B cell (primary cell): ENCODE measurements at regions not wholly inside any gene's neighbourhood (a gene's known extent, or its start where the extent isn't known, plus 50 kb on each side); places are given as distances from the start of the nearest gene placed in this dataset.

Source experiments
- ATAC-seq: fragments of 200-7000 bp; cut with Tn5 transposase; one replicate; pipeline ENCODE4 v1.10.0; 2021; ENCODE audit warnings: low read depth, mild to moderate bottlenecking, moderate number of reproducible peaks, moderate library complexity
- CTCF ChIA-PET: fragments of 350-600 bp; sonication (Branson Sonifier 250); formaldehyde crosslinking; loops from one replicate; lab custom pipeline; 2021; ENCODE audit warnings: antibody characterized with exemption, inconsistent platforms; lab: Charles Lee
- POLR2A ChIA-PET: fragments of 350-600 bp; sonication (Branson Sonifier 250); formaldehyde crosslinking; loops from one replicate; lab custom pipeline; 2021; ENCODE audit warnings: antibody characterized with exemption; lab: Charles Lee
- DNase-seq: peaks from one replicate; pipeline ENCODE4 v3.0.0; 2013
- H2AFZ ChIP-seq: 2 replicates; pipeline ENCODE4 v1.6.1; 2012; ENCODE audit warnings: mild to moderate bottlenecking, low read depth, low read length; ENCODE audit not compliant: insufficient read depth, poor library complexity, severe bottlenecking
- H3K27ac ChIP-seq, 2 donors: 1 replicate in 1 of 2; 2 replicates in 1 of 2; pipeline ENCODE4 v1.5.1; 2012 to 2013; ENCODE audit warnings: low read length in 2 of 2, mild to moderate bottlenecking in 2 of 2, moderate library complexity in 1 of 2
- H3K27me3 ChIP-seq, 4 experiments: fragments of 200-600 bp in 1 of 4; sonication (generic) in 1 of 4; replicated peaks in 1 of 4; 1 replicate in 2 of 4; 2 replicates in 2 of 4; pipeline versions ENCODE4 v1.6.1 to v1.7.0; 2013 to 2016; ENCODE audit warnings: low read length in 3 of 4, mild to moderate bottlenecking in 2 of 4, mixed read lengths in 1 of 4, moderate library complexity in 1 of 4; ENCODE audit not compliant: insufficient read depth in 4 of 4, control insufficient read depth in 3 of 4; ENCODE audit errors: control extremely low read depth in 1 of 4
- H3K36me3 ChIP-seq, 2 experiments: replicated peaks in 1 of 2; 1 replicate in 1 of 2; 2 replicates in 1 of 2; pipeline versions ENCODE4 v1.6.1 to v1.7.1; 2013; ENCODE audit warnings: low read length in 1 of 2; ENCODE audit not compliant: insufficient read depth in 2 of 2, control insufficient read depth in 1 of 2; ENCODE audit errors: control extremely low read depth in 1 of 2, extremely low read depth in 1 of 2
- H3K4me1 ChIP-seq, 2 donors: fragments of 200-600 bp in 1 of 2; sonication (generic) in 1 of 2; 1 replicate in 1 of 2; 2 replicates in 1 of 2; pipeline versions ENCODE4 v1.5.1 to v1.6.1; 2013 to 2017; ENCODE audit warnings: low read length in 2 of 2; ENCODE audit not compliant: control insufficient read depth in 2 of 2, insufficient read depth in 2 of 2
- H3K4me2 ChIP-seq: replicated peaks from 2 replicates; pipeline ENCODE3; 2012; ENCODE audit warnings: mild to moderate bottlenecking, low read depth, low read length; ENCODE audit not compliant: poor library complexity, severe bottlenecking
- H3K4me3 ChIP-seq, 5 experiments: fragments of 200-600 bp in 1 of 5; sonication (generic) in 1 of 5; 1 replicate in 3 of 5; 2 replicates in 2 of 5; pipeline versions ENCODE4 v1.5.1 to v1.7.0; 2011 to 2016; ENCODE audit warnings: low read length in 4 of 5, mild to moderate bottlenecking in 4 of 5, low read depth in 2 of 5, control low read depth in 1 of 5, moderate library complexity in 1 of 5; ENCODE audit not compliant: insufficient read depth in 1 of 5; ENCODE audit errors: control extremely low read depth in 1 of 5, extremely low read depth in 1 of 5
- H3K79me2 ChIP-seq: fragments of 200-600 bp; sonication (generic); one replicate; pipeline ENCODE4 v1.6.0; 2016; ENCODE audit warnings: low read length; ENCODE audit not compliant: control insufficient read depth, insufficient read depth
- H3K9ac ChIP-seq: fragments of 200-600 bp; sonication (generic); 2 replicates; pipeline ENCODE4 v1.6.1; 2017; ENCODE audit warnings: mild to moderate bottlenecking, low read length, moderate library complexity
- H3K9me3 ChIP-seq, 3 donors: one replicate each; pipeline versions ENCODE4 v1.6.1 to v1.7.1; 2013; ENCODE audit warnings: low read length in 2 of 3; ENCODE audit not compliant: control insufficient read depth in 2 of 3, insufficient read depth in 1 of 3; ENCODE audit errors: control extremely low read depth in 1 of 3
- H4K20me1 ChIP-seq: 2 replicates; pipeline ENCODE4 v1.6.0; 2012; ENCODE audit warnings: mild to moderate bottlenecking, low read length; ENCODE audit not compliant: insufficient read depth, control insufficient read depth, poor library complexity, severe bottlenecking
- H3K27ac Mint-ChIP-seq: one replicate; pipeline ENCODE4 v1.8.0; 2021; ENCODE audit warnings: mixed read lengths
- H3K27me3 Mint-ChIP-seq: one replicate; pipeline ENCODE4 v1.8.0; 2021; ENCODE audit warnings: mixed read lengths
- H3K4me1 Mint-ChIP-seq: one replicate; pipeline ENCODE4 v1.8.0; 2021; ENCODE audit warnings: mixed read lengths
- H3K4me3 Mint-ChIP-seq: one replicate; pipeline ENCODE4 v1.8.0; 2021; ENCODE audit warnings: mixed read lengths
- H3K9me3 Mint-ChIP-seq: one replicate; pipeline ENCODE4 v1.8.0; 2022; ENCODE audit warnings: mixed read lengths; ENCODE audit not compliant: insufficient read depth
- CTCF ChIP-seq: fragments of 200-600 bp; IDR thresholded peaks from one replicate; pipeline ENCODE4 v1.8.0; 2022; ENCODE audit warnings: antibody characterized with exemption, mild to moderate bottlenecking
- EZH2 ChIP-seq: IDR thresholded peaks from 2 replicates; pipeline ENCODE4 v1.6.1; 2012; ENCODE audit warnings: borderline replicate concordance, low read depth, mild to moderate bottlenecking, moderate library complexity, low read length; ENCODE audit not compliant: insufficient read depth, poor library complexity, severe bottlenecking
- WGBS: methylation state at CpG from one replicate; pipeline ENCODE4 v1.1.5; 2013; ENCODE audit warnings: missing lambda C conversion rate; ENCODE audit not compliant: insufficient coverage; 5-methylcytosine and 5-hydroxymethylcytosine counted together
- intact Hi-C: fragments of 100-400 bp; cut with micrococcal nuclease; formaldehyde crosslinking; loops from one replicate; pipeline ENCODE4 v1.10.0; 2022

- intact Hi-C loops = no loop called here
- TF ChIP-seq EZH2 = no peak
- TF ChIP-seq CTCF = no peak
- no peak overlapping the region for H3K27ac Mint-ChIP-seq
- no peak for ATAC-seq
- Histone ChIP-seq H3K4me3 (no peak overlapping the region), H3K27me3 (no peaks in the 10 kb centered on the region), H3K79me2 (no peaks in the 10 kb centered on the region), H3K4me1 (no peaks in the 10 kb centered on the region), H3K9ac (no peak overlapping the region), H4K20me1 (no peaks in the 10 kb centered on the region), H3K4me2 (no peak overlapping the region), H3K27ac (no peak overlapping the region), H3K36me3 (no peaks in the 10 kb centered on the region), H3K9me3 (no peaks in the 10 kb centered on the region), H2AFZ (no peak overlapping the region)
- POLR2A ChIA-PET = no interaction called here
- H3K27me3 Mint-ChIP-seq = no peaks in the 10 kb centered on the region
- no CpG with 5 or more reads among the region's 7 CpGs for WGBS
- no peak overlapping the region for H3K4me3 Mint-ChIP-seq
- H3K9me3 Mint-ChIP-seq = peaks cover 2% of the 10 kb centered on the region
- H3K4me1 Mint-ChIP-seq = peaks cover 3% of the 10 kb centered on the region
- no peak for DNase-seq
- CTCF ChIA-PET = interaction anchor here (0.8 kb wide), 1 partner anchor 36 kb away, joined by 3 read pairs; no protein-coding TSS in a partner anchor
These were observed 117.1 kb upstream of the EGFL6 start for GRCh38 chrX:13452283-13452682.

DNA sequence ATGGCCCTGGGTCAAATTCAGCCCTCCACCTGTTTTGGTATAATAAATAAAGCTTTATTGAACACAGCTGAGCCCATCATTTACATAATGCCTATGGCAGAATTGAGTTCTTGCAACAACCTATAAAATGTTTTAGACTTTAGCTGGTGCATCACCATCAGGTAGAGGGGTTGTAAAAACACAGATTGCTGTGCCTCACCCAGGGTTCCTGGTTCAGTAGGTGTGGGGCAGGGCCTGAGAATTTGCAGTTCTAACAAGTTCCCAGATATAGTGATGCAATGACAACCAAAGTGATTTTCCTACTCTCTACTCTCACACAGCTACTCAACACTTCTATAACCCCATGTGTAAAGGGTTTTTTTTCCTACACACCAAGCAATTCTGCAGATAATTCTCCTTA lies 120.0 kb upstream of the EGFL6 start:
- no peaks in the 10 kb centered on the region for H4K20me1 ChIP-seq
- CTCF ChIA-PET = no interaction called here
- intact Hi-C loops = no loop called here

More for the DNA sequence above, 120.0 kb upstream of the EGFL6 start:
- DNase-seq (no peak), ATAC-seq (no peak)
- Mint-ChIP-seq H3K9me3 (no peaks in the 10 kb centered on the region), H3K4me3 (no peak overlapping the region), H3K4me1 (peaks cover 3% of the 10 kb centered on the region), H3K27me3 (no peaks in the 10 kb centered on the region), H3K27ac (no peak overlapping the region)
- Histone ChIP-seq H3K4me3 (no peak overlapping the region), H3K79me2 (no peaks in the 10 kb centered on the region), H3K27ac (no peak overlapping the region), H3K4me2 (no peak overlapping the region), H3K9me3 (no peaks in the 10 kb centered on the region), H3K4me1 (no peaks in the 10 kb centered on the region), H3K9ac (no peak overlapping the region), H3K27me3 (no peaks in the 10 kb centered on the region), H3K36me3 (no peaks in the 10 kb centered on the region), H2AFZ (no peak overlapping the region)
- POLR2A ChIA-PET = no interaction called here
- TF ChIP-seq EZH2 (no peak), CTCF (no peak)
